ENCODE measurements at regions not wholly inside any gene's neighbourhood (a gene's known extent, or its start where the extent isn't known, plus 50 kb on each side); places are given as distances from the start of the nearest gene placed in this dataset.
"Not testable (repeated sequence)": the region's sequence is repeated elsewhere in the genome, so short reads cannot be mapped to it uniquely, and the experiment has no call there.

DNA sequence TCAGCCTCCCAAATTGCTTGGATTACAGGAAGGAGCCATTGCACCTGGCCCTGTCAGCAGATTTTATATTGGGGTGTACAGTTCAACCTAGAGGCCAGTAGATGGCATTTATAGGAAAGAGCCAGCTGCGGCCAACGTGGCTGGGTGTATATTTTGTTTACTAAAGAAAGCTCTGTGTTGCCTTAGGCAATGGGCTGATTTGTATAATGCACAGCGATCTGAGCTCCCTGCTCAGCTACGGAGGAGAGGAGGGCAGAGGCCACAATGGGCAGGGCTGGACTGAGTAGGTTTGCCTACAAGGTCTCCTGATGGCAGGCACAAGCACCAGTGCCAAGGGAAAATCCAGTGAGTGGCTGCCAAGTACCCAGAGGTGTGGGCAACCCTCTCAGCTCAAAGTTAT lies 282.4 kb downstream of the ARPP21 start:
- Histone ChIP-seq H3K4me1 (ENCODE audit: control insufficient read depth in 1 of 2, insufficient read depth in 2 of 2, low read depth in 1 of 2, low read length in 1 of 2) (peaks cover 0 to 3% of the 10 kb centered on the region in 2 experiments; a peak in 1 of 4 replicates), H3K27me3 (ENCODE audit: insufficient read depth) (no peaks in the 10 kb centered on the region), H4K20me1 (ENCODE audit: insufficient read depth) (no peaks in the 10 kb centered on the region), H3K9me3 (no peaks in the 10 kb centered on the region), H3K27ac (ENCODE audit: low read depth in 2 of 2, low read length in 1 of 2) (no peak overlapping the region), H3K9me2 (no peaks in the 10 kb centered on the region), H3K9ac (no peak overlapping the region), H3K4me3 (ENCODE audit: low read depth in 2 of 2, low read length in 1 of 2) (no peak overlapping the region), H3K4me2 (no peak overlapping the region), H3K36me3 (replicated peaks in 1 of 2; ENCODE audit: control insufficient read depth in 1 of 2, insufficient read depth in 2 of 2, low read length in 1 of 2) (no peaks in the 10 kb centered on the region), H3F3A (replicated peaks; ENCODE audit: insufficient read depth) (peaks cover 6% of the 10 kb centered on the region), H3K79me2 (ENCODE audit: insufficient read depth) (no peaks in the 10 kb centered on the region), H2AFZ (ENCODE audit: low read depth) (no peak overlapping the region)
- TF ChIP-seq SIN3A (IDR thresholded peaks at IDR 0.05; ENCODE audit: borderline replicate concordance, low read depth, low read length) (no peak), NFIC (IDR thresholded peaks at IDR 0.05; ENCODE audit: borderline replicate concordance) (no peak), RXRA (IDR thresholded peaks at IDR 0.05; ENCODE audit: borderline replicate concordance, low read depth) (no peak)
- TF ChIP-seq, protein P1, sequence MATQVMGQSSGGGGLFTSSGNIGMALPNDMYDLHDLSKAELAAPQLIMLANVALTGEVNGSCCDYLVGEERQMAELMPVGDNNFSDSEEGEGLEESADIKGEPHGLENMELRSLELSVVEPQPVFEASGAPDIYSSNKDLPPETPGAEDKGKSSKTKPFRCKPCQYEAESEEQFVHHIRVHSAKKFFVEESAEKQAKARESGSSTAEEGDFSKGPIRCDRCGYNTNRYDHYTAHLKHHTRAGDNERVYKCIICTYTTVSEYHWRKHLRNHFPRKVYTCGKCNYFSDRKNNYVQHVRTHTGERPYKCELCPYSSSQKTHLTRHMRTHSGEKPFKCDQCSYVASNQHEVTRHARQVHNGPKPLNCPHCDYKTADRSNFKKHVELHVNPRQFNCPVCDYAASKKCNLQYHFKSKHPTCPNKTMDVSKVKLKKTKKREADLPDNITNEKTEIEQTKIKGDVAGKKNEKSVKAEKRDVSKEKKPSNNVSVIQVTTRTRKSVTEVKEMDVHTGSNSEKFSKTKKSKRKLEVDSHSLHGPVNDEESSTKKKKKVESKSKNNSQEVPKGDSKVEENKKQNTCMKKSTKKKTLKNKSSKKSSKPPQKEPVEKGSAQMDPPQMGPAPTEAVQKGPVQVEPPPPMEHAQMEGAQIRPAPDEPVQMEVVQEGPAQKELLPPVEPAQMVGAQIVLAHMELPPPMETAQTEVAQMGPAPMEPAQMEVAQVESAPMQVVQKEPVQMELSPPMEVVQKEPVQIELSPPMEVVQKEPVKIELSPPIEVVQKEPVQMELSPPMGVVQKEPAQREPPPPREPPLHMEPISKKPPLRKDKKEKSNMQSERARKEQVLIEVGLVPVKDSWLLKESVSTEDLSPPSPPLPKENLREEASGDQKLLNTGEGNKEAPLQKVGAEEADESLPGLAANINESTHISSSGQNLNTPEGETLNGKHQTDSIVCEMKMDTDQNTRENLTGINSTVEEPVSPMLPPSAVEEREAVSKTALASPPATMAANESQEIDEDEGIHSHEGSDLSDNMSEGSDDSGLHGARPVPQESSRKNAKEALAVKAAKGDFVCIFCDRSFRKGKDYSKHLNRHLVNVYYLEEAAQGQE (IDR thresholded peaks at IDR 0.05; ENCODE audit: low read depth, low read length), result no peak
- TF ChIP-seq, protein P2, sequence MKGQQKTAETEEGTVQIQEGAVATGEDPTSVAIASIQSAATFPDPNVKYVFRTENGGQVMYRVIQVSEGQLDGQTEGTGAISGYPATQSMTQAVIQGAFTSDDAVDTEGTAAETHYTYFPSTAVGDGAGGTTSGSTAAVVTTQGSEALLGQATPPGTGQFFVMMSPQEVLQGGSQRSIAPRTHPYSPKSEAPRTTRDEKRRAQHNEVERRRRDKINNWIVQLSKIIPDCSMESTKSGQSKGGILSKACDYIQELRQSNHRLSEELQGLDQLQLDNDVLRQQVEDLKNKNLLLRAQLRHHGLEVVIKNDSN (IDR thresholded peaks at IDR 0.05; ENCODE audit: borderline replicate concordance, low read depth), result no peak
- DNase-seq, result no peak
- ChIA-PET POLR2A (no interaction called here), CTCF (interaction anchor here (1.0 to 1.5 kb wide), 2 partner anchors 13 to 24 kb away, joined by 3 to 12 read pairs; no protein-coding TSS in a partner anchor)
- WGBS (ENCODE audit: low lambda C conversion rate), result 91% methylated on average over 4 of the region's 4 CpGs

DNA sequence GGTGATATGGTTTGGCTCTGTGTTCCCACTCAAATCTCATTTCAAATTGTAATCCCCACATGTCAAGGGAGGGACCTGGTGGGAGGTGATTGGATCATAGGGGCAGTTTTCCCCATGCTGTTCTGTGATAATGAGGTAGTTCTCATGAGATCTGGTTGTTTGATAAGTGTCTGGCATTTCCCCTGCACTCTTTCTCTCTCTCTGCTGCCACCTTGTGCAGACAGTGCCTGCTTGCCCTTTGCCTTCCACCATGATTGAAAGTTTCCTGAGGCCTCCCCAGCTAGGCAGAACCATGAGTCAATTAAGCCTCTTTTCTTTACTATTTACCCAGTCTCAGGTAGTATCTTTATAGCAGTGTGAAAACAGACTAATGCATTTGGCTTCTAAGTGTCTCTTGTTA lies 284.7 kb downstream of the ARPP21 start:
- H3K79me2 ChIP-seq (ENCODE audit: insufficient read depth); H3K4me3 ChIP-seq (ENCODE audit: low read depth in 2 of 2, low read length in 1 of 2); POLR2A ChIA-PET; DNase-seq; H4K20me1 ChIP-seq (ENCODE audit: insufficient read depth); H3K36me3 ChIP-seq (replicated peaks in 1 of 2; ENCODE audit: control insufficient read depth in 1 of 2, insufficient read depth in 2 of 2, low read length in 1 of 2); H3K9me2 ChIP-seq; H3K9ac ChIP-seq; H3K4me2 ChIP-seq; H3K9me3 ChIP-seq; H3K27me3 ChIP-seq (ENCODE audit: insufficient read depth); H3K27ac ChIP-seq (ENCODE audit: low read depth in 2 of 2, low read length in 1 of 2); H2AFZ ChIP-seq (ENCODE audit: low read depth): not testable (repeated sequence)
- H3K4me1 ChIP-seq (ENCODE audit: control insufficient read depth in 1 of 2, insufficient read depth in 2 of 2, low read depth in 1 of 2, low read length in 1 of 2), result peaks cover 0 to 18% of the 10 kb centered on the region in 2 experiments; a peak in 2 of 4 replicates
- TF ChIP-seq, protein P3, sequence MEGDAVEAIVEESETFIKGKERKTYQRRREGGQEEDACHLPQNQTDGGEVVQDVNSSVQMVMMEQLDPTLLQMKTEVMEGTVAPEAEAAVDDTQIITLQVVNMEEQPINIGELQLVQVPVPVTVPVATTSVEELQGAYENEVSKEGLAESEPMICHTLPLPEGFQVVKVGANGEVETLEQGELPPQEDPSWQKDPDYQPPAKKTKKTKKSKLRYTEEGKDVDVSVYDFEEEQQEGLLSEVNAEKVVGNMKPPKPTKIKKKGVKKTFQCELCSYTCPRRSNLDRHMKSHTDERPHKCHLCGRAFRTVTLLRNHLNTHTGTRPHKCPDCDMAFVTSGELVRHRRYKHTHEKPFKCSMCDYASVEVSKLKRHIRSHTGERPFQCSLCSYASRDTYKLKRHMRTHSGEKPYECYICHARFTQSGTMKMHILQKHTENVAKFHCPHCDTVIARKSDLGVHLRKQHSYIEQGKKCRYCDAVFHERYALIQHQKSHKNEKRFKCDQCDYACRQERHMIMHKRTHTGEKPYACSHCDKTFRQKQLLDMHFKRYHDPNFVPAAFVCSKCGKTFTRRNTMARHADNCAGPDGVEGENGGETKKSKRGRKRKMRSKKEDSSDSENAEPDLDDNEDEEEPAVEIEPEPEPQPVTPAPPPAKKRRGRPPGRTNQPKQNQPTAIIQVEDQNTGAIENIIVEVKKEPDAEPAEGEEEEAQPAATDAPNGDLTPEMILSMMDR (IDR thresholded peaks at IDR 0.05), result peak; percentile 58
- TF ChIP-seq SMC3 (IDR thresholded peaks at IDR 0.05; ENCODE audit: low read depth, low read length), result peak; percentile 43
- TF ChIP-seq RAD21 (IDR thresholded peaks at IDR 0.05; ENCODE audit: low read length), result peak; percentile 68
- TF ChIP-seq GATA2 (CRISPR knock-in tag; IDR thresholded peaks at IDR 0.05), result peak; percentile 52; the same call in 1 of the 2 replicates
- H3F3A ChIP-seq (replicated peaks; ENCODE audit: insufficient read depth), result peaks cover 18% of the 10 kb centered on the region
- CTCF ChIA-PET, result interaction anchor here (0.7 to 2.8 kb wide), 11 partner anchors 10 to 1663 kb away, joined by 3 to 15 read pairs (median 4); no protein-coding TSS in a partner anchor
